GM13976 (cell line): ENCODE measurements at regions not wholly inside any gene's neighbourhood (a gene's known extent, or its start where the extent isn't known, plus 50 kb on each side); places are given as distances from the start of the nearest gene placed in this dataset.

ENCODE experiments used
- DNase-seq: peaks from one replicate; pipeline ENCODE4 v3.0.0; 2012; ENCODE audit warnings: low spot score
- in situ Hi-C: fragments of 300-500 bp; cut with MboI; formaldehyde crosslinking; loops from one replicate; pipeline ENCODE4 v1.12.0; 2022; ENCODE audit warnings: low sequenced_read_pairs, mixed read lengths, inconsistent platforms; ENCODE audit not compliant: unreplicated experiment
- TF ChIP-seq, protein P1 (sequence below): IDR thresholded peaks from 2 replicates; pipeline ENCODE4 v1.5.1; 2012; ENCODE audit warnings: borderline replicate concordance, mild to moderate bottlenecking; ENCODE audit not compliant: insufficient read depth; ENCODE audit errors: extremely low read depth, missing control alignments, control extremely low read depth

GRCh38 chr1:244952280-244952933 lies 88.1 kb upstream of the HNRNPU start:
- DNase-seq, result no peak
- TF ChIP-seq, protein P1, sequence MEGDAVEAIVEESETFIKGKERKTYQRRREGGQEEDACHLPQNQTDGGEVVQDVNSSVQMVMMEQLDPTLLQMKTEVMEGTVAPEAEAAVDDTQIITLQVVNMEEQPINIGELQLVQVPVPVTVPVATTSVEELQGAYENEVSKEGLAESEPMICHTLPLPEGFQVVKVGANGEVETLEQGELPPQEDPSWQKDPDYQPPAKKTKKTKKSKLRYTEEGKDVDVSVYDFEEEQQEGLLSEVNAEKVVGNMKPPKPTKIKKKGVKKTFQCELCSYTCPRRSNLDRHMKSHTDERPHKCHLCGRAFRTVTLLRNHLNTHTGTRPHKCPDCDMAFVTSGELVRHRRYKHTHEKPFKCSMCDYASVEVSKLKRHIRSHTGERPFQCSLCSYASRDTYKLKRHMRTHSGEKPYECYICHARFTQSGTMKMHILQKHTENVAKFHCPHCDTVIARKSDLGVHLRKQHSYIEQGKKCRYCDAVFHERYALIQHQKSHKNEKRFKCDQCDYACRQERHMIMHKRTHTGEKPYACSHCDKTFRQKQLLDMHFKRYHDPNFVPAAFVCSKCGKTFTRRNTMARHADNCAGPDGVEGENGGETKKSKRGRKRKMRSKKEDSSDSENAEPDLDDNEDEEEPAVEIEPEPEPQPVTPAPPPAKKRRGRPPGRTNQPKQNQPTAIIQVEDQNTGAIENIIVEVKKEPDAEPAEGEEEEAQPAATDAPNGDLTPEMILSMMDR, result no peak

DNA sequence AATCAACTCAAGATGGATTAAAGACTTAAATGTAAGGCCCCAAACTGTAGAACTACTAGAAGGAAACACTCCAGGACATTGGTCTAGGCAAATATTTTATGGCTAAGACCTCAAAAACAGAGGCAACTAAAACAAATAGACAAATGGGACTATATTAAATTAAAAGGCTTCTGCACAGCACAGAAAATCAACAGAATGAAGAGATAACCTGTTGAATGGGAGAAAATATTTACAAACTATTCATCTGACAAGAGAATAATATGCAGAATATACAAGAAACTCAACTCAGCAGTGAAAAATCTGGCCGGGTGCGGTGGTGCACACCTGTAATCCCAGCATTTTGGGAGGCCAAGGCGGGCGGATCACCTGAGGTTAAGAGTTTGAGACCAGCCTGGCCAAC lies 84.1 kb upstream of the HNRNPU start:
- in situ Hi-C loops, result no loop called here
- no peak for DNase-seq
- TF ChIP-seq, protein P1, result no peak

More at GRCh38 chr1:244952280-244952933, 88.1 kb upstream of the HNRNPU start:
- in situ Hi-C loops, result no loop called here

DNA sequence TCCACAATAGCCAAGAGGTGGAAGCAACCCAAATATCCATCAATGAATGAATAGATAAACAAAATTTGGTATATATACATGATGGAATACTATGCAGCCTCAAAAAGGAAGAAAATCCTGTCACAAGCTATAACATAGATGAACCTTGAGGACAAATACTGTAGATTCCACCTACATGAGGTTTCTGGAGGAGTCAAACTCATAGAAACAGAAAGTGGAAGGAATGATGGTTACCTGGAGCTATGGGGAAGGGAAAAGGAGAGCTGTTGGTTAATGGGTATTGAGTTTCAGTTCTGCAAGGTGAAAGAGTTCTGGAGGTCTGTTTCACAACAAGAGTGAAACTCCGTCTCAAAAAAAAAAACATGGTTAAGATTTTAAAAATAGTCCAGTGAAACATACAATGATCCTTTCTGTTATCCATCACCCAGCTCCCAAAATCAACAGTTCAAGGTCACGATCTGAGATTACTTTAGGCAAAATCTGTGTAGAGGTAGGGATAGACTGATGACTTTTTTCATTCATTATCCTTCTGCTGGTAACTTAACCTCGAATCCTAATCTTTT lies 80.8 kb upstream of the HNRNPU start:
- TF ChIP-seq, protein P1, result no peak
- DNase-seq, result peak; percentile 43
- in situ Hi-C loops, result no loop called here

- TF ChIP-seq, protein P1, result no peak
- in situ Hi-C loops, result no loop called here
- peak; percentile 78 for DNase-seq
Measured at GRCh38 chr1:244941121-244941520, 76.8 kb upstream of the HNRNPU start.

GRCh38 chr1:244937099-244937498 lies 72.8 kb upstream of the HNRNPU start:
- no peak for DNase-seq
- in situ Hi-C loops, result no loop called here
- TF ChIP-seq, protein P1, result no peak

GRCh38 chr1:244920911-244921761 lies 56.8 kb upstream of the HNRNPU start:
- peak; percentile 48 for DNase-seq
- TF ChIP-seq, protein P1, result no peak
- in situ Hi-C loops, result no loop called here
